Right renal cortex interstitium (tissue), 3 donors: ENCODE measurements at regions not wholly inside any gene's neighbourhood (a gene's known extent, or its start where the extent isn't known, plus 50 kb on each side); places are given as distances from the start of the nearest gene placed in this dataset.
"Not testable (repeated sequence)": the region's sequence is repeated elsewhere in the genome, so short reads cannot be mapped to it uniquely, and the experiment has no call there.

ENCODE experiments used
- DNase-seq, 3 donors: peaks; one replicate each; pipeline ENCODE4 v3.0.0-alpha.2; 2013; ENCODE audit warnings: low read depth in 3 of 3, low spot score in 2 of 3

- DNase-seq: no peak
Measured at GRCh38 chr14:50014809-50015430, 101.5 kb downstream of the VCPKMT start.

- DNase-seq: no peak
Measured at GRCh38 chr14:50015716-50016115, 100.7 kb downstream of the VCPKMT start.

- no peak for DNase-seq
Measured at GRCh38 chr14:50018201-50018932, 98.0 kb downstream of the VCPKMT start.

GRCh38 chr14:50018933-50019210 lies 97.5 kb downstream of the VCPKMT start:
- no peak for DNase-seq

GRCh38 chr14:50020184-50020583 lies 96.2 kb downstream of the VCPKMT start:
- no peak for DNase-seq

- no peak for DNase-seq
Measured at GRCh38 chr14:50020799-50021198, 95.6 kb downstream of the VCPKMT start.

GRCh38 chr14:50021261-50022031 lies 94.9 kb downstream of the VCPKMT start:
- DNase-seq: no peak

- DNase-seq: no peak
Measured at GRCh38 chr14:50022661-50023060, 93.7 kb downstream of the VCPKMT start.

GRCh38 chr14:50023671-50024490 lies 92.5 kb downstream of the VCPKMT start:
- DNase-seq: no peak

GRCh38 chr14:50025073-50025472 lies 91.3 kb downstream of the VCPKMT start:
- DNase-seq: no peak

GRCh38 chr14:50025776-50026175 lies 90.6 kb downstream of the VCPKMT start:
- no peak for DNase-seq

- no peak for DNase-seq
Measured at GRCh38 chr14:50026396-50026795, 90.0 kb downstream of the VCPKMT start.

- DNase-seq: no peak
Measured at GRCh38 chr14:50027816-50028215, 88.6 kb downstream of the VCPKMT start.

GRCh38 chr14:50028458-50028857 lies 87.9 kb downstream of the VCPKMT start:
- DNase-seq: no peak

GRCh38 chr14:50030036-50030435 lies 86.3 kb downstream of the VCPKMT start:
- DNase-seq: no peak

GRCh38 chr14:50030911-50031310 lies 85.5 kb downstream of the VCPKMT start:
- not testable (repeated sequence) for DNase-seq

- DNase-seq: no peak
Measured at GRCh38 chr14:50031602-50032313, 84.6 kb downstream of the VCPKMT start.

GRCh38 chr14:50032462-50033167 lies 83.8 kb downstream of the VCPKMT start:
- not testable (repeated sequence) for DNase-seq

- DNase-seq: no peak
Measured at GRCh38 chr14:50035214-50035613, 81.2 kb downstream of the VCPKMT start.

GRCh38 chr14:50036211-50036610 lies 80.2 kb downstream of the VCPKMT start:
- DNase-seq: no peak
